ENCODE measurements at regions not wholly inside any gene's neighbourhood (a gene's known extent, or its start where the extent isn't known, plus 50 kb on each side); places are given as distances from the start of the nearest gene placed in this dataset.
A peak's percentile ranks its signal among the peaks of the same experiment; 100 is the strongest.

- Histone ChIP-seq H3K36me3 (no peaks in the 10 kb centered on the region), H3K9me3 (no peaks in the 10 kb centered on the region), H3K27me3 (no peaks in the 10 kb centered on the region), H3K4me3 (no peak overlapping the region), H3K27ac (no peak overlapping the region), H3K4me1 (no peaks in the 10 kb centered on the region)
- no peak for TF ChIP-seq POLR2A (IDR thresholded peaks at IDR 0.05)
- no peak for TF ChIP-seq EP300 (IDR thresholded peaks at IDR 0.05)
- TF ChIP-seq CTCF (IDR thresholded peaks at IDR 0.05) = no peak
- 88 to 89% methylated on average over 5 of the region's 5 CpGs for WGBS, 2 donors
- no peak for DNase-seq (ENCODE audit: low spot score in 2 of 2)
These were observed 282.0 kb downstream of the BTBD3 start for GRCh38 chr20:12199703-12200102.

- no peaks in the 10 kb centered on the region for H3K27me3 ChIP-seq
- DNase-seq (ENCODE audit: low spot score in 2 of 2) = no peak
- 76 to 77% methylated on average over 5 of the region's 5 CpGs for WGBS, 2 donors
- H3K9me3 ChIP-seq = peaks cover 0 to 10% (median 0%) of the 10 kb centered on the region in 4 donors
- H3K4me1 ChIP-seq = no peaks in the 10 kb centered on the region
- no peak overlapping the region for H3K27ac ChIP-seq
- TF ChIP-seq POLR2A (IDR thresholded peaks at IDR 0.05) = no peak
- no peak for TF ChIP-seq EP300 (IDR thresholded peaks at IDR 0.05)
- TF ChIP-seq CTCF (IDR thresholded peaks at IDR 0.05) = no peak
- H3K36me3 ChIP-seq = no peaks in the 10 kb centered on the region
- H3K4me3 ChIP-seq = no peak overlapping the region
These were observed 283.7 kb downstream of the BTBD3 start for GRCh38 chr20:12201289-12201991.

GRCh38 chr20:12203399-12203798 lies 285.7 kb downstream of the BTBD3 start:
- Histone ChIP-seq H3K27ac (no peak overlapping the region), H3K4me3 (no peak overlapping the region), H3K9me3 (peaks cover 0 to 10% (median 2%) of the 10 kb centered on the region in 4 donors), H3K36me3 (no peaks in the 10 kb centered on the region), H3K4me1 (no peaks in the 10 kb centered on the region), H3K27me3 (no peaks in the 10 kb centered on the region)
- TF ChIP-seq CTCF (IDR thresholded peaks at IDR 0.05) (no peak), EP300 (IDR thresholded peaks at IDR 0.05) (no peak), POLR2A (IDR thresholded peaks at IDR 0.05) (no peak)
- no peak for DNase-seq (ENCODE audit: low spot score in 2 of 2)

DNA sequence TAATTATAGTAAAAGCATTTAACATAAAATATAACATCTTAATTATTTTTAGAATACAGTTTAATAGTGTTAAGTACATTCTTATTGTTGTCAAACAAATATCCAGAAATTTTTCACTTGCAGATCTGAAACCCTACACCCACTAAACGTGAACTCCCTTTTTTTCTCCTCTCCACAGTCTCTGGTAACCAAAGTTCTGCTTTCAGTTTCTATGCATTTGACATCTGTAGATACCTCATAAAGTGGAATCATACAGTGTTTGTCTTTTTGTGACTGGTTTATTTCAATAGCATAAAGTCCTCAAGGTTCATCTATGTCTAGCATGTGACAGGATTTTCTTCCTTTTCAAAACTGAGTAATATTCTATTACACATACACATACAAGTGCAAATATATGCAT lies 286.3 kb downstream of the BTBD3 start:
- TF ChIP-seq EP300 (IDR thresholded peaks at IDR 0.05) = no peak
- DNase-seq (ENCODE audit: low spot score in 2 of 2) = no peak
- no peaks in the 10 kb centered on the region for H3K4me1 ChIP-seq
- peaks cover 0 to 10% (median 2%) of the 10 kb centered on the region in 4 donors for H3K9me3 ChIP-seq
- WGBS, 2 donors = 81 to 84% methylated on average over 1 of the region's 1 CpG
- no peak overlapping the region for H3K4me3 ChIP-seq
- no peaks in the 10 kb centered on the region for H3K27me3 ChIP-seq
- no peaks in the 10 kb centered on the region for H3K36me3 ChIP-seq
- H3K27ac ChIP-seq = no peak overlapping the region

GRCh38 chr20:12207875-12208274 lies 290.2 kb downstream of the BTBD3 start:
- no peak for TF ChIP-seq POLR2A (IDR thresholded peaks at IDR 0.05)
- TF ChIP-seq EP300 (IDR thresholded peaks at IDR 0.05) = no peak
- peak in 3 of 5 experiments; percentile 12 to 35 (median 14) for TF ChIP-seq CTCF (IDR thresholded peaks at IDR 0.05)
- no peaks in the 10 kb centered on the region for H3K27me3 ChIP-seq
- H3K36me3 ChIP-seq = no peaks in the 10 kb centered on the region
- no peak for DNase-seq (ENCODE audit: low spot score in 2 of 2)
- H3K4me1 ChIP-seq = no peaks in the 10 kb centered on the region
- H3K9me3 ChIP-seq = peaks cover 0 to 10% (median 2%) of the 10 kb centered on the region in 4 donors
- WGBS, 2 donors = 17 to 23% methylated on average over 1 of the region's 1 CpG
- H3K4me3 ChIP-seq = no peak overlapping the region
- H3K27ac ChIP-seq = no peak overlapping the region

All from tibial nerve (tissue), 4 donors.